ENCODE measurements at regions not wholly inside any gene's neighbourhood (a gene's known extent, or its start where the extent isn't known, plus 50 kb on each side); places are given as distances from the start of the nearest gene placed in this dataset.

- Mint-ChIP-seq H3K4me3 (no peak overlapping the region), H3K27me3 (peaks cover 4% of the 10 kb centered on the region), H3K27ac (no peak overlapping the region), H3K9me3 (ENCODE audit: insufficient read depth) (no peaks in the 10 kb centered on the region), H3K4me1 (no peaks in the 10 kb centered on the region)
- TF ChIP-seq EZH2 (IDR thresholded peaks at IDR 0.05; ENCODE audit: borderline replicate concordance, insufficient read depth, low read depth, low read length, poor library complexity, severe bottlenecking), result no peak
- TF ChIP-seq, protein P1, sequence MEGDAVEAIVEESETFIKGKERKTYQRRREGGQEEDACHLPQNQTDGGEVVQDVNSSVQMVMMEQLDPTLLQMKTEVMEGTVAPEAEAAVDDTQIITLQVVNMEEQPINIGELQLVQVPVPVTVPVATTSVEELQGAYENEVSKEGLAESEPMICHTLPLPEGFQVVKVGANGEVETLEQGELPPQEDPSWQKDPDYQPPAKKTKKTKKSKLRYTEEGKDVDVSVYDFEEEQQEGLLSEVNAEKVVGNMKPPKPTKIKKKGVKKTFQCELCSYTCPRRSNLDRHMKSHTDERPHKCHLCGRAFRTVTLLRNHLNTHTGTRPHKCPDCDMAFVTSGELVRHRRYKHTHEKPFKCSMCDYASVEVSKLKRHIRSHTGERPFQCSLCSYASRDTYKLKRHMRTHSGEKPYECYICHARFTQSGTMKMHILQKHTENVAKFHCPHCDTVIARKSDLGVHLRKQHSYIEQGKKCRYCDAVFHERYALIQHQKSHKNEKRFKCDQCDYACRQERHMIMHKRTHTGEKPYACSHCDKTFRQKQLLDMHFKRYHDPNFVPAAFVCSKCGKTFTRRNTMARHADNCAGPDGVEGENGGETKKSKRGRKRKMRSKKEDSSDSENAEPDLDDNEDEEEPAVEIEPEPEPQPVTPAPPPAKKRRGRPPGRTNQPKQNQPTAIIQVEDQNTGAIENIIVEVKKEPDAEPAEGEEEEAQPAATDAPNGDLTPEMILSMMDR (IDR thresholded peaks at IDR 0.05), result no peak
- no peaks in the 10 kb centered on the region for H3K27me3 ChIP-seq (replicated peaks in 1 of 4; ENCODE audit: control extremely low read depth in 1 of 4, control insufficient read depth in 3 of 4, insufficient read depth in 4 of 4, low read length in 3 of 4)
- DNase-seq (no peak), ATAC-seq (ENCODE audit: low read depth) (no peak)
- H3K9me3 ChIP-seq (ENCODE audit: control extremely low read depth in 1 of 3, control insufficient read depth in 2 of 3, insufficient read depth in 1 of 3, low read length in 2 of 3), result no peaks in the 10 kb centered on the region
- no peaks in the 10 kb centered on the region for H3K4me1 ChIP-seq (ENCODE audit: control insufficient read depth in 2 of 2, insufficient read depth in 2 of 2, low read length in 2 of 2)
- no peaks in the 10 kb centered on the region for H4K20me1 ChIP-seq (ENCODE audit: control insufficient read depth, insufficient read depth, low read length, poor library complexity, severe bottlenecking)
- ChIA-PET CTCF (no interaction called here), POLR2A (no interaction called here)
- no peaks in the 10 kb centered on the region for H3K36me3 ChIP-seq (replicated peaks in 1 of 2; ENCODE audit: control extremely low read depth in 1 of 2, control insufficient read depth in 1 of 2, extremely low read depth in 1 of 2, insufficient read depth in 2 of 2, low read length in 1 of 2)
- intact Hi-C loops (cut with micrococcal nuclease), result no loop called here
- WGBS (ENCODE audit: insufficient coverage), result no CpG with 5 or more reads among the region's 2 CpGs
- H3K4me3 ChIP-seq (ENCODE audit: control extremely low read depth in 1 of 5, extremely low read depth in 1 of 5, insufficient read depth in 1 of 5, low read depth in 2 of 5, low read length in 4 of 5), result no peak overlapping the region
- no peak overlapping the region for H3K4me2 ChIP-seq (replicated peaks; ENCODE audit: low read depth, low read length, poor library complexity, severe bottlenecking)
- no peak overlapping the region for H3K9ac ChIP-seq (ENCODE audit: low read length)
- no peaks in the 10 kb centered on the region for H3K79me2 ChIP-seq (ENCODE audit: control insufficient read depth, insufficient read depth, low read length)
- H3K27ac ChIP-seq (ENCODE audit: low read length in 2 of 2), result no peak overlapping the region
- H2AFZ ChIP-seq (ENCODE audit: insufficient read depth, low read depth, low read length, poor library complexity, severe bottlenecking), result no peak overlapping the region
Observed at GRCh38 chr6:21478411-21478810, 115.1 kb upstream of the SOX4 start.

DNA sequence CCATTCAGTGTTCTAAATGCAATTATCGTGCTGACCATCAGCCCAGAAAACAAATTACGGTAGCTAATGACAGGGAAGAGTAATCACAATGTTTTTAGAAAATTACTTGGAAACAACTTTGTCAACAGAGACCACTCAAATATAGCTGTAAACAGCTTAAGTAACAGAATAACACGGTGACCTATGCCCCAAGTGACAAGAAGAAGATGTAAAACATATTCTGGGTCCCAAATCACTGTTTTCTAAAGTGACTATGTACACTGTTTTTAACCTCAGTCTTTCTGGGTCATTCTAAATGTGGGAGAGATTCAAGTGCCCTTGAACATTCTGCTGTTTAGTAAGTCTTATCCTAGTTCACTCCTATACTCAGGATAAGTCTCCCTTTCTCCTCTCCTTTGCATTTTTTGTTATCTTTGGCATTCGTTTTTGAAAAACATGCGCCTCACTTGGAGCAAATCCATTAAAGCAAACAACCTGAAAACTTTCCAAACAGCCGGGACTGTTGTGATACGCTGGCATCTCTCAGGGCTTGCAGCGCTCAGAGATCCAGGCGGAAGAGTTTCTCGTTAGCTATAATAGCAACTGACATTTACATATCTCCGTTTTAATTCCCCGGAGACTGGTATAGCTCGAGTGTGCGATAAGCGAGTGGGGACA, 114.5 kb upstream of the SOX4 start:
- Histone ChIP-seq H4K20me1 (ENCODE audit: control insufficient read depth, insufficient read depth, low read length, poor library complexity, severe bottlenecking) (no peaks in the 10 kb centered on the region), H3K9ac (ENCODE audit: low read length) (no peak overlapping the region), H3K27ac (ENCODE audit: low read length in 2 of 2) (no peak overlapping the region), H3K36me3 (replicated peaks in 1 of 2; ENCODE audit: control extremely low read depth in 1 of 2, control insufficient read depth in 1 of 2, extremely low read depth in 1 of 2, insufficient read depth in 2 of 2, low read length in 1 of 2) (no peaks in the 10 kb centered on the region), H3K79me2 (ENCODE audit: control insufficient read depth, insufficient read depth, low read length) (no peaks in the 10 kb centered on the region), H3K4me3 (ENCODE audit: control extremely low read depth in 1 of 5, extremely low read depth in 1 of 5, insufficient read depth in 1 of 5, low read depth in 2 of 5, low read length in 4 of 5) (no peak overlapping the region), H3K4me1 (ENCODE audit: control insufficient read depth in 2 of 2, insufficient read depth in 2 of 2, low read length in 2 of 2) (no peaks in the 10 kb centered on the region), H3K9me3 (ENCODE audit: control extremely low read depth in 1 of 3, control insufficient read depth in 2 of 3, insufficient read depth in 1 of 3, low read length in 2 of 3) (no peaks in the 10 kb centered on the region), H3K4me2 (replicated peaks; ENCODE audit: low read depth, low read length, poor library complexity, severe bottlenecking) (no peak overlapping the region), H2AFZ (ENCODE audit: insufficient read depth, low read depth, low read length, poor library complexity, severe bottlenecking) (no peak overlapping the region), H3K27me3 (replicated peaks in 1 of 4; ENCODE audit: control extremely low read depth in 1 of 4, control insufficient read depth in 3 of 4, insufficient read depth in 4 of 4, low read length in 3 of 4) (no peaks in the 10 kb centered on the region)
- no peak for DNase-seq
- Mint-ChIP-seq H3K9me3 (ENCODE audit: insufficient read depth) (no peaks in the 10 kb centered on the region), H3K27me3 (peaks cover 7% of the 10 kb centered on the region), H3K27ac (no peak overlapping the region), H3K4me1 (no peaks in the 10 kb centered on the region), H3K4me3 (no peak overlapping the region)
- no peak for ATAC-seq (ENCODE audit: low read depth)
- WGBS (ENCODE audit: insufficient coverage), result 95% methylated on average over 13 of the region's 15 CpGs
- POLR2A ChIA-PET, result no interaction called here
- intact Hi-C loops (cut with micrococcal nuclease), result no loop called here
- TF ChIP-seq, protein P1 (IDR thresholded peaks at IDR 0.05), result no peak
- CTCF ChIA-PET, result no interaction called here

Measured in B cell (primary cell).